ENCODE measurements at regions not wholly inside any gene's neighbourhood (a gene's known extent, or its start where the extent isn't known, plus 50 kb on each side); places are given as distances from the start of the nearest gene placed in this dataset.
A peak's percentile ranks its signal among the peaks of the same experiment; 100 is the strongest.

GRCh38 chr11:106449763-106450162 lies 372.3 kb downstream of the AASDHPPT start (continued):
- TF ChIP-seq ZFY (CRISPR knock-in tag; IDR thresholded peaks at IDR 0.05) (no peak), POLR2AphosphoS5 (IDR thresholded peaks at IDR 0.05; ENCODE audit: low read depth, low read length) (no peak), ZNF775 (CRISPR knock-in tag; IDR thresholded peaks at IDR 0.05; ENCODE audit: borderline replicate concordance) (no peak), YEATS2 (CRISPR knock-in tag; IDR thresholded peaks at IDR 0.05; ENCODE audit: borderline replicate concordance) (no peak), ZNF672 (CRISPR knock-in tag; IDR thresholded peaks at IDR 0.05) (no peak), ZNF512B (CRISPR knock-in tag; IDR thresholded peaks at IDR 0.05; ENCODE audit: borderline replicate concordance) (no peak), ATF6 (CRISPR knock-in tag; conservative IDR thresholded peaks at IDR 0.05) (no peak), HMG20A (CRISPR knock-in tag; IDR thresholded peaks at IDR 0.05; ENCODE audit: borderline replicate concordance) (no peak), CREM (IDR thresholded peaks at IDR 0.05) (peak; percentile 15; the same call in 1 of the 2 replicates), CREM (CRISPR knock-in tag; IDR thresholded peaks at IDR 0.05) (no peak), ZNF264 (CRISPR knock-in tag; IDR thresholded peaks at IDR 0.05) (peak; percentile 67; the same call in 1 of the 2 replicates), NR3C1 (CRISPR knock-in tag; IDR thresholded peaks at IDR 0.05) (no peak), MED13 (CRISPR knock-in tag; IDR thresholded peaks at IDR 0.05) (no peak), ZNF235 (CRISPR knock-in tag; IDR thresholded peaks at IDR 0.05; ENCODE audit: borderline replicate concordance) (no peak), ZNF747 (CRISPR knock-in tag; IDR thresholded peaks at IDR 0.05; ENCODE audit: borderline replicate concordance) (no peak), HNRNPH1 (optimal IDR thresholded peaks at IDR 0.05; ENCODE audit: low read depth, low read length) (no peak), MYC (CRISPR knock-in tag; IDR thresholded peaks at IDR 0.05; ENCODE audit: borderline replicate concordance) (no peak), HDAC6 (IDR thresholded peaks at IDR 0.05; ENCODE audit: low read depth, low read length) (no peak), NFIC (IDR thresholded peaks at IDR 0.05; ENCODE audit: low read length) (no peak), ZNF136 (CRISPR knock-in tag; IDR thresholded peaks at IDR 0.05; ENCODE audit: low read depth) (no peak), KMT2B (CRISPR knock-in tag; IDR thresholded peaks at IDR 0.05) (0 out of 2 replicates have a peak, but pooled peaks have one; percentile 27), TFE3 (CRISPR knock-in tag; IDR thresholded peaks at IDR 0.05) (no peak), ZBTB8A (CRISPR knock-in tag; IDR thresholded peaks at IDR 0.05; ENCODE audit: borderline replicate concordance, low read depth) (no peak), NR1H2 (CRISPR knock-in tag; IDR thresholded peaks at IDR 0.05; ENCODE audit: borderline replicate concordance, low read depth) (no peak), KLF12 (CRISPR knock-in tag; IDR thresholded peaks at IDR 0.05; ENCODE audit: borderline replicate concordance) (no peak), BCL6 (CRISPR knock-in tag; IDR thresholded peaks at IDR 0.05) (0 out of 2 replicates have a peak, but pooled peaks have one; percentile 20), ZNF510 (CRISPR knock-in tag; IDR thresholded peaks at IDR 0.05; ENCODE audit: low read depth) (no peak), ZFYVE20 (CRISPR knock-in tag; IDR thresholded peaks at IDR 0.05; ENCODE audit: borderline replicate concordance, low read depth) (no peak)
